Peyer's patch (tissue), 4 donors: ENCODE measurements at regions not wholly inside any gene's neighbourhood (a gene's known extent, or its start where the extent isn't known, plus 50 kb on each side); places are given as distances from the start of the nearest gene placed in this dataset.
A peak's percentile ranks its signal among the peaks of the same experiment; 100 is the strongest.

ENCODE experiments used
- DNase-seq, 3 donors: peaks; one replicate each; pipeline ENCODE4 v3.0.0-alpha.2; 2017 to 2019
- H3K27ac ChIP-seq, 4 donors: fragments of 200-600 bp; sonication (generic); one replicate each; pipeline ENCODE4 v1.5.1; 2016 to 2019
- H3K27me3 ChIP-seq, 2 donors: fragments of 200-600 bp; sonication (generic); one replicate each; pipeline ENCODE4 v1.5.1; 2019
- H3K36me3 ChIP-seq, 3 donors: fragments of 200-600 bp; sonication (generic); one replicate each; pipeline ENCODE4 v1.5.1; 2016 to 2019
- H3K4me1 ChIP-seq, 4 donors: fragments of 200-600 bp; sonication (generic); one replicate each; pipeline ENCODE4 v1.5.1; 2016 to 2019
- H3K4me3 ChIP-seq, 4 donors: fragments of 200-600 bp; sonication (generic); 1 replicate in 3 of 4; 2 replicates in 1 of 4; pipeline ENCODE4 v1.5.1; 2016 to 2019; ENCODE audit warnings: mild to moderate bottlenecking in 1 of 4
- H3K9me3 ChIP-seq, 4 donors: fragments of 200-600 bp; sonication (generic); one replicate each; pipeline ENCODE4 v1.5.1; 2016 to 2019; ENCODE audit warnings: mild to moderate bottlenecking in 1 of 4
- CTCF ChIP-seq, 6 experiments: fragments of 450-650 bp in 4 of 6; fragments of 200-600 bp in 2 of 6; sonication (generic) in 1 of 6; IDR thresholded peaks; one replicate each; pipeline ENCODE4 v1.5.1; 2017 to 2019; ENCODE audit warnings: antibody characterized with exemption in 6 of 6, mild to moderate bottlenecking in 3 of 6, moderate library complexity in 1 of 6
- POLR2A ChIP-seq, 2 donors: fragments of 450-650 bp; IDR thresholded peaks; one replicate each; pipeline ENCODE4 v1.5.1; 2017; ENCODE audit warnings: antibody characterized with exemption in 2 of 2, mild to moderate bottlenecking in 2 of 2, moderate library complexity in 2 of 2

- no peak for TF ChIP-seq CTCF (IDR thresholded peaks at IDR 0.05)
- no peak for TF ChIP-seq POLR2A (IDR thresholded peaks at IDR 0.05)
- no peak for DNase-seq
- Histone ChIP-seq H3K36me3 (no peaks in the 10 kb centered on the region), H3K4me3 (no peak overlapping the region), H3K9me3 (no peaks in the 10 kb centered on the region), H3K27ac (no peak overlapping the region), H3K27me3 (no peaks in the 10 kb centered on the region), H3K4me1 (peaks cover 0 to 12% (median 2%) of the 10 kb centered on the region in 4 donors)
Observed at GRCh38 chr2:16198166-16198912, 258.0 kb downstream of the MYCN start.

DNA sequence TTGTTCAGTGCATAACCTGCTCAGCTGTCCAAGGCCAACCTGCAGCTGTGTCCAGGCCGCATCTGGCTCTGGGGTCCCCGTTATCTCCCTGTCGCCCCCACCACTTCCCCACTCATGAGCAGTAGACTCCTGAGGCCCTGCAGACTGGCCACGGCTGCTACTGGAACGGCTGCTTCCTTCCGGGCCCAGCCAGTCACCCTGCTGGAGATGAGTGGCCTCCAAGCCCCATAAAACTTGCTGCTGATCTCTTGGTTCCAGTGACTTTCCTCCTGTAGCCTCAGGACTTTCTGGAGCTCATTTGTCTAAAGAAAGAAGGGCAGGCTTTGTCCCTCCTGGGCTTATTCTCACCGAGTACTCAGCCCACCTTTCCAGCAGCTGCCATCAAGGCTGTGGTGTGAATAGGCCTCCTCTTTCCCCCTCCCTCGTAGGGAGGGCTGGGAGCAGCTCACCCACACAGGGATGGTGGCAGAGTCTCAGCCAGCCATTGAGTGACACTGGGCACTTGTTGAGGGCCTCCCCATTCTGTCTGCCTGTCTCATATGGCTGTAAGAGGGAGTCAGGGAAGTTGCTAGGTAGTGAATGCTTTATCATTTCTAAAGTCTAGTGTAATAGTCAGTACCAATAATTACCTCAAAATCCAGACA is 257.3 kb downstream of the MYCN start:
- Histone ChIP-seq H3K4me3 (no peak overlapping the region), H3K36me3 (no peaks in the 10 kb centered on the region), H3K9me3 (no peaks in the 10 kb centered on the region), H3K27me3 (no peaks in the 10 kb centered on the region), H3K27ac (peak overlapping the region in 3 of 4 donors; percentile 15 to 68 (median 64)), H3K4me1 (peaks cover 0 to 8% (median 1%) of the 10 kb centered on the region in 4 donors)
- DNase-seq = no peak
- TF ChIP-seq POLR2A (IDR thresholded peaks at IDR 0.05) (no peak), CTCF (IDR thresholded peaks at IDR 0.05) (no peak)

- no peak for TF ChIP-seq CTCF (IDR thresholded peaks at IDR 0.05)
- no peak for TF ChIP-seq POLR2A (IDR thresholded peaks at IDR 0.05)
- Histone ChIP-seq H3K4me3 (no peak overlapping the region), H3K27me3 (no peaks in the 10 kb centered on the region), H3K36me3 (no peaks in the 10 kb centered on the region), H3K9me3 (no peaks in the 10 kb centered on the region), H3K27ac (peak overlapping the region in 3 of 4 donors; percentile 15 to 68 (median 64)), H3K4me1 (peaks cover 0 to 6% (median 0%) of the 10 kb centered on the region in 4 donors)
- DNase-seq = peak in 2 of 3 donors; percentile 77 to 81
Observed at GRCh38 chr2:16196687-16197503, 256.5 kb downstream of the MYCN start.

GRCh38 chr2:16195681-16196070 is 255.3 kb downstream of the MYCN start:
- no peak for TF ChIP-seq POLR2A (IDR thresholded peaks at IDR 0.05)
- TF ChIP-seq CTCF (IDR thresholded peaks at IDR 0.05) = no peak

GRCh38 chr2:16194931-16195680 is 254.8 kb downstream of the MYCN start:
- Histone ChIP-seq H3K36me3 (no peaks in the 10 kb centered on the region), H3K27me3 (no peaks in the 10 kb centered on the region), H3K4me3 (no peak overlapping the region), H3K4me1 (peaks cover 0 to 6% (median 0%) of the 10 kb centered on the region in 4 donors), H3K9me3 (no peaks in the 10 kb centered on the region), H3K27ac (no peak overlapping the region)
- no peak for DNase-seq
- TF ChIP-seq POLR2A (IDR thresholded peaks at IDR 0.05) (no peak), CTCF (IDR thresholded peaks at IDR 0.05) (no peak)

More at GRCh38 chr2:16195681-16196070, 255.3 kb downstream of the MYCN start:
- H3K4me3 ChIP-seq = no peak overlapping the region
- DNase-seq = no peak
- H3K36me3 ChIP-seq = no peaks in the 10 kb centered on the region
- no peaks in the 10 kb centered on the region for H3K27me3 ChIP-seq
- no peak overlapping the region for H3K27ac ChIP-seq
- no peaks in the 10 kb centered on the region for H3K9me3 ChIP-seq
- H3K4me1 ChIP-seq = peaks cover 0 to 6% (median 0%) of the 10 kb centered on the region in 4 donors
